Muscle layer of duodenum (tissue), 2 donors: ENCODE measurements at regions not wholly inside any gene's neighbourhood (a gene's known extent, or its start where the extent isn't known, plus 50 kb on each side); places are given as distances from the start of the nearest gene placed in this dataset.

Experiments used
- H3K27ac ChIP-seq: one replicate; pipeline ENCODE4 v1.7.0; 2013; ENCODE audit warnings: mild to moderate bottlenecking, low read length
- H3K27me3 ChIP-seq: one replicate; pipeline ENCODE4 v1.7.0; 2013; ENCODE audit warnings: low read depth, mild to moderate bottlenecking, control low read depth, low read length
- H3K36me3 ChIP-seq, 2 donors: one replicate each; pipeline ENCODE4 v1.7.0; 2013; ENCODE audit warnings: low read length in 2 of 2, control low read depth in 1 of 2, mild to moderate bottlenecking in 1 of 2; ENCODE audit not compliant: insufficient read depth in 2 of 2, control insufficient read depth in 1 of 2
- H3K4me1 ChIP-seq, 2 donors: one replicate each; pipeline ENCODE4 v1.7.0; 2013; ENCODE audit warnings: low read length in 2 of 2, mild to moderate bottlenecking in 2 of 2, control low read depth in 1 of 2, moderate library complexity in 1 of 2; ENCODE audit not compliant: insufficient read depth in 2 of 2, control insufficient read depth in 1 of 2
- H3K4me3 ChIP-seq, 2 donors: one replicate each; pipeline ENCODE4 v1.7.0; 2013; ENCODE audit warnings: low read length in 2 of 2, low read depth in 1 of 2, mild to moderate bottlenecking in 1 of 2
- H3K9me3 ChIP-seq, 2 donors: one replicate each; pipeline ENCODE4 v1.7.0; 2013; ENCODE audit warnings: low read length in 2 of 2, control low read depth in 1 of 2, mild to moderate bottlenecking in 1 of 2; ENCODE audit not compliant: control insufficient read depth in 1 of 2
- donor health status: healthy.

DNA sequence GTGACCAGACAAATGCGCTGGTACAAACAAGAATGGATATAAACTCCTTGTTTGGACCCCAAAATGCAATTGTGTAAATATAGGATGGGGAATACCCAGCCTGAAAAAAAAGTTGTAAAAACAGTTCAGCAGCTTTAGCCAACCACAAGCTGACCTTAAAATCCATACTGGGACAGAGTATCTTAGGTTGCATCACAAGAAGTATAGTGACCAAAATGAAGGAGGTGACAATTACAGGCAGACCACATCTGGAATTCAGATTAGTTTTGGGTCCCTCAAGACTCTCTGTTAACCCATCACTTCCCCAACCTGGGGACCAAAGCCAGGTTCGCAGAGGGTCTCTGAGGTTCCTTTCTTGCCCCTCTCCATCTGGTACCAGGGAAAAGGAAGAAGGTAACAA, 115.9 kb upstream of the PRR20G start:
- no peaks in the 10 kb centered on the region for H3K27me3 ChIP-seq
- H3K27ac ChIP-seq, result no peak overlapping the region

DNA sequence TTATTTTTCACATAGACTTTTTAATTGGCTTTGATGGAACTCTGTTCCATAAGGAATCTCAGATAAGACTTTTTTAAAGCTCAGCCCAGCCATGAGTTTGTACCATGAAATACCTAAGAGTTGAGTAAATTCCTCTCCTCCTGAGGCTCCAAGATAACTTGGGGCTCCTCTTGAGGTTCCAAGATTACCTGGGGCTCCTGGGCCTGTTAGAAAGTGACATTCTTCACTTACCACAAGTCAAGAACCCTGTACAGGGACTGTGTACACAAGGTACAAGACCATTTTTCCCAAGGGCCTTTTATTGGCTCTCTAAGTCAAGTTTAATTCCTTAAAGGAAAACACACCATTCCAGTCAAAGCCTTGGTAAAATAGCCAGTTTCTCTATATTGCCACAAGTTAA, 111.3 kb upstream of the PRR20G start:
- Histone ChIP-seq H3K27me3 (no peaks in the 10 kb centered on the region), H3K4me3 (no peak overlapping the region), H3K27ac (no peak overlapping the region)

More for the DNA sequence above, 115.9 kb upstream of the PRR20G start:
- H3K9me3 ChIP-seq, result no peaks in the 10 kb centered on the region
- no peaks in the 10 kb centered on the region for H3K36me3 ChIP-seq
- no peak overlapping the region for H3K4me3 ChIP-seq
- H3K4me1 ChIP-seq, result no peaks in the 10 kb centered on the region

GRCh38 chr3:127396473-127396872, 108.6 kb upstream of the PRR20G start:
- Histone ChIP-seq H3K27me3 (no peaks in the 10 kb centered on the region), H3K9me3 (no peaks in the 10 kb centered on the region), H3K27ac (no peak overlapping the region), H3K4me1 (no peaks in the 10 kb centered on the region), H3K36me3 (no peaks in the 10 kb centered on the region), H3K4me3 (no peak overlapping the region)

More for the DNA sequence above, 111.3 kb upstream of the PRR20G start:
- Histone ChIP-seq H3K9me3 (no peaks in the 10 kb centered on the region), H3K36me3 (no peaks in the 10 kb centered on the region), H3K4me1 (no peaks in the 10 kb centered on the region)

DNA sequence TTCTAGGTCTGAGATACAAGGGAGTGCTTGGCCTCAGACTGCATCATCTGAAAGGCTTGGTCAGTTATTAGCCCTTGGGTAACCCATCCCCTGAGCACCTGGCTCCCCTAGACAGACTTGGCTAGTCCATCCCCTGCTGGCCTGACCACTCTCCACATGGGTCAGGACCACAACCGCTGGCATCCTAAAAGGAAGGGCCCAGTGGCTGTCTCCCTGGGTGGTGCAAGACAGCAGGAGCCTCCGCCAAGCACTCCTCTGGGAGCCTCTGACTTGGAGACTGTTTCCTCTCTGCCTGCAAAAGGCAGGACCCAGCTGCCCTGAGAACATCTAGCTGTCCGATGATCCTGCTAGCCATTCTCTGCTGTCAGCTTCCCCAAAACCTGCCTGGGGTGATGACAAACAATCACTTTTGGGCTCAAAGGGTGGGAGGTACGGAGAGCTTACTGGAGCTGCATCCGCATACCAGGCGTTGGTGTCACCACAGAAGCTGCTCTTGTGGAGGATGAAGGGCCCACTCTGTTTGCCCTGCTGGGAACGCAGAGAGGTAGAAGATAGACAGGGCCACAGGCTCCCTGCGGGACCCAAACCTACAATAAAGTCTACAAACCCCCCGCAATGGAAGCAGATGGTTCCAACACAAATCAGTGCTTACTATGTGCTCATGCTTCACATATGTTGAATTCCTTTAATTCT, 108.0 kb upstream of the PRR20G start:
- Histone ChIP-seq H3K4me3 (no peak overlapping the region), H3K4me1 (no peaks in the 10 kb centered on the region), H3K27ac (no peak overlapping the region), H3K9me3 (no peaks in the 10 kb centered on the region), H3K27me3 (no peaks in the 10 kb centered on the region), H3K36me3 (no peaks in the 10 kb centered on the region)

DNA sequence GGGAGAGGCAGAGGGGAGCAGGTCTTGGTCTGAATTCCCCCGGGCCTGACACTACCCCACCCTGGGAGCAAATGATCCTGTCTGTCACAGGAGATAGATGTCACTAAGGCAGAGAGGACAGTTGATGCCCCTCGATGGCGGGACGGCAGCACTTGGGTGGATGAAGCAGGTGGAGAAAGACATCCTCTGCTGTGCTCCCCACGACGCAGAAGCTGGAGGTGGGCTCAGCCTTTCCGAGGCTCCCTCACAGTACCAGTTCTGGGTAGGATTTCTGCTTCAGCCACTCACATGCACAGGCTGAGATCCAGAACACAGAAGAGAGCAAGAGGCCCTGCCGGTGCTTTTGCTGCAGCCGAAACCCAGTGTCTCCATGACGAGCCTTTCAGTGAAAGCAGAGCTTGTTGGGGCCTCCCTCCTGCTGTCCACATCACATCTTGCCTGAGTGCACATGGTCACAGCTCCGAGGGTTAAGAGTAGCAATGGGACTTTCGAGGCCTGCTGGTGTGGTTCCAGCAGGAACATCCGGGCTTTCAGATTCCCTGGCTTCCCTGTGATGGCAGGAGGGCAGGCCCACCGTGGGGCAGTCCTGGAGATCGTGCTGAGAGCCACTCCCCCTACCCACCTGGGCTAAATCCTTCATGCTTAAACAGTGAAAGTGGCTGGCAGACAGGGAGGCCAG, 107.3 kb upstream of the PRR20G start:
- Histone ChIP-seq H3K4me1 (no peaks in the 10 kb centered on the region), H3K4me3 (no peak overlapping the region), H3K27me3 (no peaks in the 10 kb centered on the region), H3K27ac (no peak overlapping the region), H3K9me3 (no peaks in the 10 kb centered on the region), H3K36me3 (no peaks in the 10 kb centered on the region)

DNA sequence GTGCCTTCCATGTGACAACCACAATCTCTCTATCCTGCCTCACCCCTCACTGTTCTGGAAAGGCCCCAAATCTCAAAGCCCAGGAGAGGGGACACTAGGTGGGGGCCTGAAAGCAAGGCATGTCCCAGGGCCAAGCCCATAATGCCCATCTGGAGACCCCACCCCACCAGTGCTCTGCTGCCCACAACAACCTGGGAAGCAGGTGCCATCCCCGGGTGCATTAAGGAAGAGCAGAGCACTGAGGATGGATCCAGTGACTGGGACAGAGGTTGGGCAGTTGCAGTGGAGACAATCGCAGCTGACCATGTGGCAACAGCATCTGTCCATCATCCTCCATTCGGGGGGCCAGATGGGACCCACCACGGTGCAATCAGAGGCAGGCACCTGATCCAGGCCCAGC, 106.2 kb upstream of the PRR20G start:
- Histone ChIP-seq H3K36me3 (no peaks in the 10 kb centered on the region), H3K27me3 (no peaks in the 10 kb centered on the region), H3K9me3 (no peaks in the 10 kb centered on the region), H3K4me1 (no peaks in the 10 kb centered on the region), H3K4me3 (no peak overlapping the region), H3K27ac (no peak overlapping the region)

GRCh38 chr3:127393131-127393820, 105.4 kb upstream of the PRR20G start:
- Histone ChIP-seq H3K4me1 (no peaks in the 10 kb centered on the region), H3K27ac (no peak overlapping the region), H3K4me3 (no peak overlapping the region), H3K36me3 (no peaks in the 10 kb centered on the region), H3K9me3 (no peaks in the 10 kb centered on the region), H3K27me3 (no peaks in the 10 kb centered on the region)

DNA sequence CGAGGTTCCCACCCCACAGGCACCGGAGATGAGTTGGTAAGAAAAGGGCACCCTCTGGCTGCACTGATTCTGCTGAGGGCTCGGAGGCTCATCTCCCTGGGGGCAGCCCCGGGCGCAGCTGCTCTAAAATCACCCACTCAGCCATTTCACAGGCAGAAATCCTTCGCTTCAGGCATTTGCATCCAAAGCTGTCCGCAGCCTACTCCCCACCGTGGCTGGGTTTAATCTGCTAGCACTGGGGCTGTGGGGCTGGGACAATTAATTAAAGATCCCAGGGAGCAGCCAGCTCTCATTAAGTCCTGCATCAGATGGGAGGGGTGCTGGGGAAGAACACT, 104.3 kb upstream of the PRR20G start:
- no peaks in the 10 kb centered on the region for H3K27me3 ChIP-seq
- H3K4me1 ChIP-seq, result no peaks in the 10 kb centered on the region
- H3K4me3 ChIP-seq, result no peak overlapping the region
- no peak overlapping the region for H3K27ac ChIP-seq
- H3K36me3 ChIP-seq, result no peaks in the 10 kb centered on the region
- no peaks in the 10 kb centered on the region for H3K9me3 ChIP-seq

DNA sequence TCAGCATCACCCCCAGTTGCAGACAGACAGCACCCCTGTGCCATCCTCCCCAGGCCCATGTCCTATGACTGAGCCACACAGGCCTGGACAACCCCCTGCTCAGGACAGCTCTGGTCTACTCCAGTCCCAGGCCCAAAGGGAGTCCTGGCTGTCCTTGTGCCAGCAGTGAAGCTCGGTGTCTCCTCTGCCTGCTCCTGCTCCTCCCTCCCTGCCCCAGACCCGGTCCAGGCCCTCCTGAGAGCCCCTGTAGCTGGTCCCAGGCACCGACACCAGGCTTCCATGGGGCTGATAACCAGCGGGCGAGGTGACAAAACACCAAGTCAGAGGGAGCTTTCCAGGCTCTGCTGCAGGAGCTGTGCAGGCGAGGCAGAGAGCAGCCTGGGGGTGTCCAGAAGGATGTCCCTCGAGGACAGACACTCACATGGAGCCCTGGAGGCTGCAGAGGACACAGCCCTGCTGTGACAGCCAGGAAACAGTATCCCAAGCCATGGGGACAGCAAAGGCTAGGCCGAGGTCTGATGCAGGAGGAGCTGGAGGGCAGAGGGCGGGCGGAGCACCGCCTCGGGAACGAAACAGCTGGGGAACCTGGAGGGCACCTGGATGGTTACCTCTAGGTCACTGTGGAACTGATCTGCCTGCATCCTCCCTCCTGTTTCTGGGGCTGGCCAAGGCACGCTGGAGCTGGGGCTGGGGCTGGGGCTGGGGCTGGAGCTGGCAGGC, 103.8 kb upstream of the PRR20G start:
- H3K4me3 ChIP-seq, result no peak overlapping the region
- H3K9me3 ChIP-seq, result no peaks in the 10 kb centered on the region
- H3K27ac ChIP-seq, result no peak overlapping the region
- H3K36me3 ChIP-seq, result no peaks in the 10 kb centered on the region
- H3K4me1 ChIP-seq, result no peaks in the 10 kb centered on the region
- no peaks in the 10 kb centered on the region for H3K27me3 ChIP-seq

DNA sequence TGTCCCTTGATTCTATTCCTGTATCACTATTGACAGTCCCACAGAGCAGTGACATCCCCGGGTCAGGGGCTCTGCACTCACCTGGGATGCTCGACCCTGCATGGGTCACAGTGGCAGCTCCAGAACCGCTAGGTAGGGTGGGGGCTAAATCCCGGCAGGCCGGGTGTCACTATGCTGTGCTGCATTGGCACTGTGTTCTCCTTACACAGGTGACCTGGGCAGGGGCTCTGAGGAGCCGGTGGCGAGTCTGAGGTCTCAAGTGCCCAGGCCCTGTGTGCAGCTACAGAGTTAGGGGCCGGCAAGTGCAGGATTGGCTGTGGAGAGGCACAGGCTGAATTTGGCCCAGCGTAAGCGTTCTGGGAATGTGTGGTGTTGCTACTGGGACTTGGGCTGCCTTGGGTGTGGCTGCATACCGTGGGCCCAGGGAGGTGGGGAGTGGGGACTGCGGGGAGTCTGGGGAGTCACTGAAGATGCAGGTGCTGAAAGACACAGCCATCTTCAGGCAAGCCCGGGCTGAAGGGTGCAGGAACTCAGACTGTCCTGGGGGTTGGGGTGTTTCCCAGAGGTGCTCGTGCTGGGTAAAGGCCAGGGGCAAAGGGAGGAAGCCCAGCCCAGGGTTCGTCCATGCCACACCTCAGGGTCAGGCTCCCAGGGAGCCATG, 102.6 kb upstream of the PRR20G start:
- Histone ChIP-seq H3K9me3 (no peaks in the 10 kb centered on the region), H3K4me3 (no peak overlapping the region), H3K27ac (no peak overlapping the region), H3K36me3 (no peaks in the 10 kb centered on the region), H3K27me3 (no peaks in the 10 kb centered on the region), H3K4me1 (no peaks in the 10 kb centered on the region)

GRCh38 chr3:127389913-127390312, 102.1 kb upstream of the PRR20G start:
- Histone ChIP-seq H3K4me3 (no peak overlapping the region), H3K27ac (no peak overlapping the region), H3K27me3 (no peaks in the 10 kb centered on the region), H3K9me3 (no peaks in the 10 kb centered on the region), H3K36me3 (no peaks in the 10 kb centered on the region), H3K4me1 (no peaks in the 10 kb centered on the region)
